Right cardiac atrium (tissue), 5 donors: ENCODE measurements at regions not wholly inside any gene's neighbourhood (a gene's known extent, or its start where the extent isn't known, plus 50 kb on each side); places are given as distances from the start of the nearest gene placed in this dataset.

Experiments used
- ATAC-seq, 2 donors: fragments of 200-7000 bp; cut with Tn5 transposase; one replicate each; pipeline versions ENCODE4 v1.8.0 to v1.9.1; 2020; ENCODE audit warnings: moderate library complexity in 2 of 2, mild to moderate bottlenecking in 1 of 2
- DNase-seq, 3 donors: peaks; one replicate each; pipeline ENCODE4 v3.0.0-alpha.2; 2020
- H3K27ac ChIP-seq: one replicate; pipeline ENCODE4 v1.5.1; 2013; ENCODE audit warnings: mild to moderate bottlenecking, low read length, control low read depth, moderate library complexity
- H3K27me3 ChIP-seq: one replicate; pipeline ENCODE4 v1.6.1; 2013; ENCODE audit not compliant: control insufficient read depth, insufficient read depth
- H3K4me1 ChIP-seq: one replicate; pipeline ENCODE4 v1.6.1; 2013; ENCODE audit warnings: low read length; ENCODE audit not compliant: control insufficient read depth, insufficient read depth
- H3K4me3 ChIP-seq: one replicate; pipeline ENCODE4 v1.5.1; 2013; ENCODE audit warnings: low read length, control low read depth
- H3K9me3 ChIP-seq: one replicate; pipeline ENCODE4 v1.6.1; 2013; ENCODE audit warnings: low read length; ENCODE audit not compliant: control insufficient read depth
- WGBS: extraction: QIAGEN DNeasy Blood & Tissue Kit; methylation state at CpG from one replicate; pipeline ENCODE4 v1.1.7; 2013; 5-methylcytosine and 5-hydroxymethylcytosine counted together
- intact Hi-C, 4 donors: fragments of 100-400 bp; cut with DNase I; formaldehyde crosslinking; loops; one replicate each; pipeline versions ENCODE4 v1.11.0 to v1.14.0; 2022 to 2023
- donor health status: healthy with polysubstance abuse.
- donor health status: DM: no; HTN: yes; CAD: no.
- donor health status: DM: no; HTN: no; CAD: no.
- donor health status: DM: no; HTN: yes; CAD: no; lungs with severe emphysema.
- donor health status: DM: yes; HTN: yes; CAD: no.

GRCh38 chr15:96390986-96391385, 60.5 kb downstream of the NR2F2 start:
- DNase-seq, result no peak
- WGBS, result 70% methylated on average over 2 of the region's 2 CpGs
- Histone ChIP-seq H3K4me1 (no peaks in the 10 kb centered on the region), H3K9me3 (no peaks in the 10 kb centered on the region), H3K27ac (no peak overlapping the region), H3K4me3 (no peak overlapping the region), H3K27me3 (no peaks in the 10 kb centered on the region)
- ATAC-seq, result no peak
- intact Hi-C loops, result no loop called here

- WGBS, result 70% methylated on average over 10 of the region's 10 CpGs
- Histone ChIP-seq H3K27ac (no peak overlapping the region), H3K4me3 (no peak overlapping the region), H3K27me3 (no peaks in the 10 kb centered on the region), H3K9me3 (no peaks in the 10 kb centered on the region), H3K4me1 (no peaks in the 10 kb centered on the region)
- no peak for ATAC-seq
- DNase-seq, result no peak
- intact Hi-C loops, result no loop called here
Observed at GRCh38 chr15:96392380-96393208, 62.1 kb downstream of the NR2F2 start.

DNA sequence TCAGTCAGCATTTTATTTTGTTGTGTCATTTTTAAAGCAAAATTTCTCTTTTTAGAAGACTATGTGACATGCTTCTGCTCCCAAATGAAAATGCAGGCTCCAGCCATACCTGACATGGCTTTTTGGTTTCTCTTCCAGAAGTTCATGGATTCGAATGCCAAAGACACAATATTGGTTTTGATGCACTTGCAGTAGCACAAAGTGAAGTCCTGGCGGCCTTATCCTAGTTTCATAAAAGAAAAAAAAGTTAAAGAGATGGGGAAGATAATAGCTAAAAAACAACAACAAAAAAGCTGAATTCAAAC, 62.7 kb downstream of the NR2F2 start:
- Histone ChIP-seq H3K9me3 (no peaks in the 10 kb centered on the region), H3K27me3 (no peaks in the 10 kb centered on the region), H3K27ac (no peak overlapping the region), H3K4me1 (no peaks in the 10 kb centered on the region), H3K4me3 (no peak overlapping the region)
- intact Hi-C loops, result no loop called here
- WGBS, result 90% methylated on average over 2 of the region's 2 CpGs
- DNase-seq (no peak), ATAC-seq (no peak)

GRCh38 chr15:96395687-96396086, 65.2 kb downstream of the NR2F2 start:
- DNase-seq (no peak), ATAC-seq (no peak)
- Histone ChIP-seq H3K27ac (no peak overlapping the region), H3K4me3 (no peak overlapping the region), H3K9me3 (no peaks in the 10 kb centered on the region), H3K27me3 (no peaks in the 10 kb centered on the region), H3K4me1 (no peaks in the 10 kb centered on the region)
- WGBS, result 62% methylated on average over 3 of the region's 3 CpGs
- intact Hi-C loops, result no loop called here

DNA sequence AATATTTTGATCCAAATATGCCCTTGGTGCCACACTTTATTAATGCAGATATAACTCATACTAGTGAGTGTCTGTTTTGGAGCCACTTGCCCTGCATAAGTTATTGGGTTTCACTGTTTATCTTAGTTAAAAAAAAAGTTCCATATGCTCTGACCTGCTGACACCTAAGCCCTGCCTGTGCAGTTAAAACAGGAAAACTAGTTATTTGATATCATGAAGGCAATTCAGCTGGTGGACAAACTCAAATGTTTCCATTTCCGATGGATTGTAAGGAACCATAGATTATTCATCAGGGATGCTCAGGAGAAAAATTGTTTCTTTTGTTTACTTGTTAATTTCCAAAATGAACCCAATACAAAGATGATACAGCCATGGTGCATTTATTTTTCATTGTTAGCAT, 68.3 kb downstream of the NR2F2 start:
- H3K27me3 ChIP-seq, result no peaks in the 10 kb centered on the region
- ATAC-seq, result no peak
- H3K4me1 ChIP-seq, result no peaks in the 10 kb centered on the region
- no peak for DNase-seq
- H3K9me3 ChIP-seq, result no peaks in the 10 kb centered on the region
- WGBS, result 92% methylated on average over 1 of the region's 1 CpG
- H3K27ac ChIP-seq, result no peak overlapping the region
- no peak overlapping the region for H3K4me3 ChIP-seq
- intact Hi-C loops, result no loop called here

- no peaks in the 10 kb centered on the region for H3K9me3 ChIP-seq
- intact Hi-C loops, result no loop called here
- no peak for DNase-seq
- no peak overlapping the region for H3K27ac ChIP-seq
- 75% methylated on average over 3 of the region's 3 CpGs for WGBS
- no peak for ATAC-seq
- no peak overlapping the region for H3K4me3 ChIP-seq
- H3K4me1 ChIP-seq, result no peaks in the 10 kb centered on the region
- H3K27me3 ChIP-seq, result no peaks in the 10 kb centered on the region
Observed at GRCh38 chr15:96402403-96402802, 71.9 kb downstream of the NR2F2 start.

DNA sequence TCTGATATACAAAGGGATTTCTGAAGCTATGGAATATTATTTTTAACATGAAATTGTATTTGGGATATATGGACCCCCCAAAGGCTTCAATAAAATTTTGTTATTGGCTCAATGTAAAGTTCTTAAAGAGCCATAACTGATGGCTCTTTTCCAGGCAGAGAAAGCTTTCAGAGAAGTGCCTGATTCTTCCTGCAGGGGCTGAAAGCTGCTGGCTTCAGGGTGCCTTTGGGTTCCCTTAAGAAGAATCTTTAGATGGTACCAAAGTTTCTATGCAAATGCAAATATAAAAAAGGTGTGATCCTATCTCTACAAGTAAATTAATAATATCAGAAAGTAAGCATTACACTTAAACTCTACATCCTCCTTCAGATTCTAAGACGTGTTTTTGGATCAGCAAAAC, 72.6 kb downstream of the NR2F2 start:
- DNase-seq (no peak), ATAC-seq (no peak)
- Histone ChIP-seq H3K4me3 (no peak overlapping the region), H3K27ac (no peak overlapping the region), H3K4me1 (no peaks in the 10 kb centered on the region), H3K27me3 (no peaks in the 10 kb centered on the region), H3K9me3 (no peaks in the 10 kb centered on the region)
- WGBS, result 94% methylated on average over 1 of the region's 1 CpG
- intact Hi-C loops, result no loop called here

GRCh38 chr15:96403932-96404331, 73.4 kb downstream of the NR2F2 start:
- no peak overlapping the region for H3K27ac ChIP-seq
- H3K27me3 ChIP-seq, result no peaks in the 10 kb centered on the region
- H3K9me3 ChIP-seq, result no peaks in the 10 kb centered on the region
- 93% methylated on average over 1 of the region's 1 CpG for WGBS
- no peaks in the 10 kb centered on the region for H3K4me1 ChIP-seq
- intact Hi-C loops, result no loop called here
- ATAC-seq (no peak), DNase-seq (no peak)
- H3K4me3 ChIP-seq, result no peak overlapping the region

DNA sequence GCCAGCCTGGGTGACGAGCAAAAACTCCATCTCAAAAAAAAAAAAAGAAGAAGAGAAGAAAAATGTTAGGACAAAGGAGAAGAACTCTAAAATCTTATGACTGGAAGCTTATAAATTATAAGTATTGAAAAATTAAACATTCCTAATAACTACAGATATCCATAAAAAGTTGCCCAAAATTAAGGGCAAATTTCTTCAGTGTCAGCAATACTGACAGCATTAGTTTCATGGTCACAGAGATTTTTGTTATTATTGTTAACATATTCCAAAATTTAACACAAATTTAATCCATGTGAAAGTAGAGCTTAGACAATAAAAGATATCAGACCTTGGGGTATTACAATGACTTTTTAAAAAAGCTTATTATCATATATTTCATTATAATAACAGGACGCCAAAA, 74.1 kb downstream of the NR2F2 start:
- Histone ChIP-seq H3K4me3 (no peak overlapping the region), H3K27me3 (no peaks in the 10 kb centered on the region), H3K9me3 (no peaks in the 10 kb centered on the region), H3K27ac (no peak overlapping the region), H3K4me1 (peaks cover 3% of the 10 kb centered on the region)
- DNase-seq (no peak), ATAC-seq (no peak)
- intact Hi-C loops, result no loop called here
- 96% methylated on average over 2 of the region's 2 CpGs for WGBS

DNA sequence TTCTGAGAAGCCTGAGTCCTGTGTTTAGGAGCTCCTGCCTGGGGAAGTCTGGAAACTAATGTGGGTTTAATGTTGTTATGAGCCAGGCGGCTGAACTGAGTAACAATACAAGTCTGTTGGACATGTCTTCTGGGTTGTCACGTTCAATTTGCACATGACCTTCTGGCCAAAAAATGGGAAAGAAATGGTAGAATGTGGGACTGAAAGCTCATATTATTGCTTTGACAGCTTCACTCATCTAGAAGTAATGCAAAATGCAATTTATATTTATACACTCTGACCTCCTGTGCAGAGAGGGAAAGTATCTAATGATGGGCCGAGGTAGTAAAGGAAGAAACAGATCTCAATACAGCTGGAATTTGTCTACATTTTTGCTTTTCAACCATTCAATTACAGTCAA, 75.8 kb downstream of the NR2F2 start:
- no peak for ATAC-seq
- DNase-seq, result no peak
- Histone ChIP-seq H3K9me3 (no peaks in the 10 kb centered on the region), H3K4me3 (no peak overlapping the region), H3K27ac (no peak overlapping the region), H3K27me3 (no peaks in the 10 kb centered on the region), H3K4me1 (peaks cover 3% of the 10 kb centered on the region)
- intact Hi-C loops, result no loop called here
- 89% methylated on average over 3 of the region's 3 CpGs for WGBS

DNA sequence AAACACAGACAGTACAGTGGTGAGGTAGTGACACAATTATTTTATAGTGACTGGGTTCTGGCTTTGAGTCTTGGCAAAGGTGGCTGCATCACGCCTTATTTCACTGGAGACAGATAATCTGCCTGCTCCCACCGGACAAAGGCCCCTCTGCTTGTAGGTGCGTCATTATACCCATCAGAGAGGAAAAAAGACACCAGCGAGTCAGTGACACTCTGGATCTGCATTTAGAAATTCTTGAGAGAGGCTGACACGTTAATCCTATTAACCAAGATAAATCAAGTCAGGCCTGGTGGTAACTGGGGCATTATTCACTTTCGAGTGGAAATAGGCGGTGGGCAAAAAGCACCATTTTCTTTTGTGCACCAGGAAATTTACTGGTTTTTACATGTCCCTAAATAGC, 76.2 kb downstream of the NR2F2 start:
- Histone ChIP-seq H3K27ac (no peak overlapping the region), H3K4me3 (no peak overlapping the region), H3K27me3 (no peaks in the 10 kb centered on the region), H3K9me3 (no peaks in the 10 kb centered on the region), H3K4me1 (peaks cover 3% of the 10 kb centered on the region)
- 90% methylated on average over 7 of the region's 7 CpGs for WGBS
- intact Hi-C loops, result no loop called here
- no peak for DNase-seq
- ATAC-seq, result no peak

DNA sequence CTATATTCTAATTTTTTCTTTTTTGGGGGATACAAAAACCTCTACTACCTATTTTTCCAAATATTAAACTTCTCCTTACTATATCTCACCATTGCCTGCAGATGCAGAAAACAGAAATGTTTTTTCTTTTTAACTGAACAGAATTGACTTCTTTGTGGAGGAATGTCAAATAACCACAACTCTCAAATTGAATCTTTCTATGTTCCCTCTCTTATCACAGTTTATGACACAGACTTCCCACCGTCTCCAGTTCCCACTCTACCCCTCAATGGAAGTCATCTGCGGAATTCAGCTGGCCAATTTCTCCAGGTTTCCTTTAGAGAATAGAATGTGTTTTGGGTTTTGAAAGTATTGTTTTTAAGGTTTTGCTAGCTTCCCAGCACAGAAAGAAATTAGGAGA, 77.0 kb downstream of the NR2F2 start:
- Histone ChIP-seq H3K9me3 (no peaks in the 10 kb centered on the region), H3K27ac (no peak overlapping the region), H3K4me1 (peaks cover 3% of the 10 kb centered on the region), H3K4me3 (no peak overlapping the region), H3K27me3 (no peaks in the 10 kb centered on the region)
- ATAC-seq (no peak), DNase-seq (no peak)
- 77% methylated on average over 2 of the region's 2 CpGs for WGBS
- intact Hi-C loops, result no loop called here
